ENCODE measurements at regions not wholly inside any gene's neighbourhood (a gene's known extent, or its start where the extent isn't known, plus 50 kb on each side); places are given as distances from the start of the nearest gene placed in this dataset.
"Not testable (repeated sequence)": the region's sequence is repeated elsewhere in the genome, so short reads cannot be mapped to it uniquely, and the experiment has no call there.

DNA sequence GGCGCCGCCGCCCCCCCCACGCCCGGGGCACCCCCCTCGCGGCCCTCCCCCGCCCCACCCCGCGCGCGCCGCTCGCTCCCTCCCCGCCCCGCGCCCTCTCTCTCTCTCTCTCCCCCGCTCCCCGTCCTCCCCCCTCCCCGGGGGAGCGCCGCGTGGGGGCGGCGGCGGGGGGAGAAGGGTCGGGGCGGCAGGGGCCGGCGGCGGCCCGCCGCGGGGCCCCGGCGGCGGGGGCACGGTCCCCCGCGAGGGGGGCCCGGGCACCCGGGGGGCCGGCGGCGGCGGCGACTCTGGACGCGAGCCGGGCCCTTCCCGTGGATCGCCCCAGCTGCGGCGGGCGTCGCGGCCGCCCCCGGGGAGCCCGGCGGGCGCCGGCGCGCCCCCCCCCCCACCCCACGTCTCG lies 2121.5 kb upstream of the TPTE start:
- TF ChIP-seq, protein P1, sequence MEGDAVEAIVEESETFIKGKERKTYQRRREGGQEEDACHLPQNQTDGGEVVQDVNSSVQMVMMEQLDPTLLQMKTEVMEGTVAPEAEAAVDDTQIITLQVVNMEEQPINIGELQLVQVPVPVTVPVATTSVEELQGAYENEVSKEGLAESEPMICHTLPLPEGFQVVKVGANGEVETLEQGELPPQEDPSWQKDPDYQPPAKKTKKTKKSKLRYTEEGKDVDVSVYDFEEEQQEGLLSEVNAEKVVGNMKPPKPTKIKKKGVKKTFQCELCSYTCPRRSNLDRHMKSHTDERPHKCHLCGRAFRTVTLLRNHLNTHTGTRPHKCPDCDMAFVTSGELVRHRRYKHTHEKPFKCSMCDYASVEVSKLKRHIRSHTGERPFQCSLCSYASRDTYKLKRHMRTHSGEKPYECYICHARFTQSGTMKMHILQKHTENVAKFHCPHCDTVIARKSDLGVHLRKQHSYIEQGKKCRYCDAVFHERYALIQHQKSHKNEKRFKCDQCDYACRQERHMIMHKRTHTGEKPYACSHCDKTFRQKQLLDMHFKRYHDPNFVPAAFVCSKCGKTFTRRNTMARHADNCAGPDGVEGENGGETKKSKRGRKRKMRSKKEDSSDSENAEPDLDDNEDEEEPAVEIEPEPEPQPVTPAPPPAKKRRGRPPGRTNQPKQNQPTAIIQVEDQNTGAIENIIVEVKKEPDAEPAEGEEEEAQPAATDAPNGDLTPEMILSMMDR (conservative IDR thresholded peaks at IDR 0.05): not testable (repeated sequence)
- not testable (repeated sequence) for TF ChIP-seq EZH2 (IDR thresholded peaks at IDR 0.05; ENCODE audit: low read depth)
